HG02759 (cell line): ENCODE measurements at regions not wholly inside any gene's neighbourhood (a gene's known extent, or its start where the extent isn't known, plus 50 kb on each side); places are given as distances from the start of the nearest gene placed in this dataset.
"Not testable (repeated sequence)": the region's sequence is repeated elsewhere in the genome, so short reads cannot be mapped to it uniquely, and the experiment has no call there.

Experiments
- ATAC-seq: cut with Tn5 transposase; IDR thresholded peaks from one replicate; pipeline ENCODE4 v1.9.1; 2021; ENCODE audit warnings: mild to moderate bottlenecking, moderate library complexity; ENCODE audit not compliant: unreplicated experiment

DNA sequence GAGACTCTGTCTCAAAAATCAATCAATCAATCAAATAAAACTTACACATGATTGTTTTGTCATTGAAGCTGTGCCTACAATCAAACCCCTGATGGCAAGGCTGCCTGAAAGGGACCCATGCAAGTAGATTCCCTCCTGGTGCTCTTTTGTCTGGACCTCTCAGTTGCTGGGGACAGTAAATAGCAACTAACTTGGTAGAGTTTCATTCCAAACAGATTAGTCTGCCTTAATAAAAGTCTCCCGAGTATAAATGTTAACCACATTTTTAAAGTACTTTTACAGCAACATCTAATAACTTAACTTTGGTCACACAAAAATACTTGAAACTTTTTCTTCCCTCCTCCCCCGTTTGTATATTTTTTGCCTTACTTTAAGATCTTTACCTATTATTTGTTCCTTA, 105.5 kb downstream of the FEM1C start:
- ATAC-seq, result no peak

DNA sequence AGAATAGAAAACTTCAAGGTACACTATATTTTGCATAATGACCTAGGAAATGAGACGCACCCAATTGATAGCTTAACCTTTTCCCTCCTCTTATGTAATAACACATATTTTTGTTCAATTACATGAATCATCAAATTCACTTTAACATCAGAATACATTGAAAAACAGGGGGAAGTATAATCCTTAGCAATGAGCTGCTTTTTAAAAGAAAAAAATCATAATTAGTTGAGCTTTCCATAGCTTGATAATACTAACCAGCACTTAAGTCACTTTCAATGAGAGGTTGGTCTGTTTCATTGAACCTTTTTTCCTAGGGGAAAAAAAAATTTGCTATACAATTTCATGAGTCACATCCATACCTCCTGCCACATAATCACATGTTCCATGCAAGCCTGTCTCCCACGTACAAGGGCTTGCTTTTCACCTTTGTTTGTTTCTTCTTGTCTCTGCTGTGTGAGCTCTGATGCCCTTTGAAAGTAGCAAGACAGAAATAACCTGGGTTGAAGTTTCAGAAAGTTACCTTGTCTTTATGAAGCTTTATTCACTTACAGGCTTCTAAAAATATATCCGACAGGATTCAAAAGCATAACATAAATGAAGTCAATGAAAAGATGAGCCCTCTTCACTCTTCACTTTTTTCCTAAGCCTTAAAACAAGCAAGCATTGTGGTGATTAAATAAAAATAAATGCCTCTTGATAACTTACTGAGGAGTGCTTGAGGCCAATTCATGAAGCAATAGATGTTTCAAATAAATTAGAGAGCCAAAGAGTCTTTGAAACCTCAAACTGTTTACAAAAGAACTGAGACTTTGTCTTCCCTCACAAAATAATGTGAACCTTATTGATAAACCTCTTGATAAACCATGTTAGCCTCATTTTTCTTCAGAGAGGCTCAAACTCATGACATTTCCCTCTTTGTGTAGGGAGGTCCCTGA, 108.5 kb downstream of the FEM1C start:
- ATAC-seq, result no peak

DNA sequence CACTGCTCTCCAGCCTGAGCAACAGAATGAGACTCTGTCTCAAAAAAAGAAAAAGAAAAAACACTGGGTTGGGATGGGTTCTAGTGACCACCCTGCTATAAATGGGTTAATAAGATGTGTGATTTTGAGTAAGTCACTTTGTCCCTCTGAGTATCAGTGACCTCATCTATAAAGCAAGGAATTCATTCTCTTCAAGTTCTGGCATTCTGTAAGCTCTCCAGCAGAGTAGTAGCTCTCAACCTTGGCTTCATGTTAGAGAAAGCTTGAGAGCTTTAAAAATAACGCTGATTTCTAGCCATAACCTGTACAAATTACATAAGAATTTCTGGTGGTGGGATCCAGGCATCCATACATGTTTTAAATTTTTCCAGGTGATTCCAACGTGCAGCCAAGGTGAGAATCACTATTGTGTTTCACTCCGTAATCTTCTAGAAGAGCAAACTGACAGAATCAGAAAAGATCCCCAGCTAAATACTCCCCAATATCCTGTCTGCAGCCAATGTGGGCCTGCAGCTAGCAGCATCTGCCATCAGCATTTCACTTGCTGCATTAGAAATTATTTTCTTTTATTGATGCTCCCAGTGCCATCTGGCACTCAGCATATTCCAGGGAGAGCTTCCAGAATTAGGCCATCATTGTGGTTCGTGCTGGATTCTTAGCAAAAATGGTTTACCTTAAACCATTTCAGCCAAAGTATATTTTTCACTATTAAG, 109.4 kb downstream of the FEM1C start:
- no peak for ATAC-seq

DNA sequence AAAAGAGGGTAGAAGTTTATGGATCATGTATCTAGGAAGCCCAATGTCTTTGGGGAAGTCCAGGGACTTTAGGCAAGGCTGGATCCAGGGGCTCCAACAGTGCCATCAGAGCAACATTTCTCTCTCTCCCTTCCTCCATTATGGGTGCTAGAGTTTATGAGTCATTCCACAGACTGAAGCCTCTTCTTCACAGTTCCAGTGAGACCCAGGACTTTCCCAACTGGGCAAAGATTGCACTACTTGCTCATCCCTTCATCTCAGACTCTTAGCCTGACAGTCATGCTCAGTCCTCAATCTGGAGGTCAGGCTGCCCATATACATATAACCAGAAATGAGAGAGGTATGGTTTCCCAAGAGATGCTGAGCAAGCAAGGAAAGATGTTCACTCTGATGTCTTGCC, 110.7 kb downstream of the FEM1C start:
- ATAC-seq, result peak; percentile 60

DNA sequence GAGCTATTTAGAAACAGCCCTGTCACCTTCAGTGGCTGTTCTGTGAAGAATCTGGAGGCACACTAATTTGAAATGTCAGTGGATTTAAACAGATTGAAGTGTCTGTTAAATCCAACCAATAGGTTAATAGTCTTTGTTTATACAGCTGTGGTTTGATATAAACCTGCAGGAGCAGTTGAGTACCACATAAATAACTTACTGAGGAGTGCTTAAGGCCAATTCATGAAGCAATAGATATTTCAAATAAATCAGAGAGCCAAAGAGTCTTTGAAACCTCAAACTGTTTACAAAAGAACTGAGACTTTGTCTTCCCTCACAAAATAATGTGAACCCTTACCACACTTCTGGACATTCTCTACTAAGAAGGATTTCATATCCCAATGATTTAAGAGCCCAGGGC, 111.9 kb downstream of the FEM1C start:
- no peak for ATAC-seq

DNA sequence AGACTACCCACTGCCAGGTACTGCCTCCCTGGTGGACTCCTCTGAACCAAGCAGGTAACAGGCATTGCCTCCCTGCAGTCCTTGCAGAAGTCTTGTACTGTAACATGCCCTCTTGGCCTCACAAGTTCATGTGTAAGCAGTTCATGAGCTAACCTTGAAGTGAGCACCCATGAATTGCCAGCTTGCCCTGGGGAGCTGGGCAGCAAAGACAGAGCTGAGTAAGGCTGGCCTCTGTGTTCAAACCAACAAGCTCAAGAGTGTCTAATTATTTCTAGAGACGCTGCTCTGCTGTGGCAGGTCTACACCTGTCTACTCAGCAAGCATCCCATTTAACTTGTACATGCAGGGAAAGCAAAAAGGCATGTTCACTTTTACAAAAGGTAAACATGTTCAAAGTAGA, 113.5 kb downstream of the FEM1C start:
- no peak for ATAC-seq

DNA sequence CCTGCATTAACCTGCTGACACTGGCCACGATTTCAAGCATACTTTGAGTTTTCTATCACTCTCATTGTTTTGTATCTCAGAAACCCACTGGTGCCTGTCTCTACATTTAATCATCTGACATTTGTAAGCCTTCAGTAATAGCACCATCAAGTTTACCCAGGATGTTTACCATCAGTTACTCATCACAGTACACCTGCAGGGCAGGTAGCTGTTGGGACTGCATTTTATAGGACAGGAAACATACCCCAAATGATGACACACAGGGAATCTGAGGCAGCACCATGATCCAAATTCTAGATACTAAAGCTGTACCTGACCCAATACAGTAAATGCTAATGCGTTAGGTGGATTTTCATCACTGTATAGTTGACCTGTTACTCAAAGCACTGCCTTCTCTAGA, 114.2 kb downstream of the FEM1C start:
- no peak for ATAC-seq

DNA sequence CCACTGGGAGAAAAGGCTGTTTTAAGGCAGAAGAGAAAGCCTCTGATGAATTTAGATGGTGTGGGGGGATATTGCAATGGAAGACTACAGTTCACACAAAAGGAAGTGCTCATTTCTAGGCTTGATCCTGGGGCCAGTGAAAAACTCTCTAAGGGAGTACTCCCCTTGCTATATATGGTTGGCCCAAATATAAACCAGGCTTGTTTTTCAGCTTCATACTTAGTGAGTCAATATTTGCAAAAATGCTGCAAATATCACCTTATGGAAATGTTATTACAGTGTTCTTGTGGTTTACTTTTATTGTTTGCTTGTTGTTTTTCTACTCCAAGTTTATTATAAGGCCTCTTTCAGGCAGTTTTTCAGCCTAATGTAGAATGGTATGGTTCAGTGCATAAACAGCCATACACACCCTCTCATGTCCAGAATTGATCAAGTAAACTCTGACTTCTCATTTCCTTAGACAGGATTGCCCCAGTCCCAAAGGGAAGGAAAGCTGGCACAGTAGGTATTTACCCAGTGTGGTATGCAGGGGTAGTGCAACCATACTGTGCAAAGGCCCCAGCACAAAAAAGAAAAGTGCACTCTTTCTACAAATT, 115.1 kb downstream of the FEM1C start:
- no peak for ATAC-seq

DNA sequence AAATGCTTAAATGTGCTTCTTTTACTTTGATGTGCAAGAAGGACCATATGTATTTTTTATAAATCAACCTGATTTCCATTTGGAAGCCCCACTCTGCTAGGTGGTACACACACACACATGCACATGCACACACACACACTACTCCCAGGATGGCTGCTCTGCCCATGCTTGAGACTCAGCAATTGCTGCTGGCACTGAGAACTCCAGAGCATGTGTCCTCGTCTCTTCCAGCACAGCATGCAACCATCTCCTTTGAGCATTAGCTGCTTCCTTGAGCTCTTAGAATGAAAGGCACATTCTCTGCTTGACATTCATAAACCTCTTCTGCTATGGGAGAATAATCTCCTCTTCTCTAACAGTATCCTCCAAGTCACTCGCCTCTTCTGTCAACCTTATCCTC, 115.9 kb downstream of the FEM1C start:
- ATAC-seq, result no peak

DNA sequence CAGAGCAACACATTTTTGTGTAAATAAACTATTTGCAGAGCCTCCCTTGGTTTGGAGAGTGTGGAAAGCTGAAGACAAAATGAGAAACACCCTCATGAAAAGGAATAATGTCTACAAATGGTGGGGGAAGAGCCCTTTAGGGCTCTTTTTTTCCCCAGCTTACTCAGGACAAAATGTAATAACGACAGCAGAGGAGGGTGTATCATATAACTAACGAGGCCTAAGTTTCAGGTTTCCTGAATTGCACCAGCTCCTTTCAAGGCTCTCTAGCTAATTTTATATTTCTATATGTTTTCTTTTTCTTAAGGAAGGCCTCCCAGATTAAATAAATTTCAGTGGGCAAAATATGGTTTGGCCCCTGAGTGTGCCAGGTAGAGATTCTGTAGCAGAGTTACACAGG, 116.3 kb downstream of the FEM1C start:
- no peak for ATAC-seq

DNA sequence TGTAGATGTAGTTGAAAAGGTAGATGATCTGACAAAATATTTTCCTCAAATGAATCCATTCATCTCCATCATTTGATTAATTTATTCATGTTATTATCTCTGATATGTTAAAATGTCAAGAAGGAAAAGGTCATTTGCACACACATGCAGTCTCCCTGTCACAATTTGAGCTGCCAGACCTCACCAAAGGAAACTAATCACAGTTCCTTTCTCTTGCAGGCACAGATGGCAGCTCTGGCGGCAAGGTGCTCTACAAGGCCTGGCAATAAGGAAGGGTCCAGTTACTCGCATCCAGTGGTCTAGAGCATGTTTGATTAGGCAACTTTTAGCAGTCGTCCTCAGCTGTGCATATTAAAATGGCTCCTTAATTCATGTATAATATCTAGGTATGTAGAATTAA, 120.1 kb downstream of the FEM1C start:
- ATAC-seq, result no peak

DNA sequence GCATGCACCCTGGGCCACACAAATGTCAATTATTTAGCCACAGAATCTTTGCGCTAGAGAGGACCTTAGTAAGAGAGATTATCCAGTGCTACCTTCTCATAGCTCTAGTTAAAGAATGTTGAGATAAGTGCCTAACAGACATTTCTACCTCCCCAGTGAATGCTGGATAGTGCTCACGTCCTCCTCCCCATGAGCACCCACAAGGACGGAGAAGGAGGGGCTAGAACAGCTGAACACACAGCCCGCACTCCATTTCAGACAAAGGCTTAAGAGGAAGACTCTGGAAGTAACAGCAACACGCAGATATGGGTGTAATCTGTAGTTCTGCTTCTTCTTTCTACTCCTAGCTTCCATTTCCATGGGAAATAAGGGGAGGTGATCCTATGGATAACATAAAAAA, 120.5 kb downstream of the FEM1C start:
- ATAC-seq, result no peak

DNA sequence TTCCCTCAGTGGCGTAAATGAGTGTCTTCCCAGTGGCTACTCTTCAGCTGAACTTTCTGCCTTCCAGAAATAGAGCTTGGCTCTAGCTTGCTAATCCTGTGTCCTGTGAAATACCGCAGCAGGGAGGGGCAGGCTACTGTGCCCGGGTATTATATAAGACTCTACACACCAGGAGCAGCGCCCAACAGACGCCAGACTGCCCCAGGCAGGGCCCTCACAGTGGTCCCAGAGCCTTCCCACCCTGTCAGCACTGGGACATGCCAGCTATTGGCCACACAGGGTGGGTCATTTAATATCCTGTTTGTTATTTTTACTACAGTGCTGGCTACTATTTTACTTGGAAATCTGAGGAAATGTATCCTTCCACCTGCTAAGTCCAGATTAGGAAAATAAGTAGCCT, 121.0 kb downstream of the FEM1C start:
- ATAC-seq, result no peak

DNA sequence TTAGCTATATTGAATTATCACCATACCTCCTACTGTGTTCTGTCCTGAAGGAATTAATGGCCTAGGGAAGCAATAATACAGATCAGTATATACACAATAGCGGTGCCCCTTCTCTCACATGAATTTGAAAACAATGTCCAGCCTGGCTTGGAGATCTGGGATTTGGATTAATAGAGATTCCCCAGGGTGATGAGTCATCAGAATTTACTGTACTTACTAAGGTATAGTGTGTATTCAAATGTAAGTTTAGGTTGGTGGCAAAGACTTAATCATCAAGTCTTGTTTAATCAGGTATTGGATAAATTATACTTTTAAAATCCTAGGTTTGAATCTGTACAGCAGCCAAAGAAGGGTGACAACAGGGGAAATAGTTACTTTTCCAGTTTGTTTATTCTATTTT, 121.5 kb downstream of the FEM1C start:
- no peak for ATAC-seq

DNA sequence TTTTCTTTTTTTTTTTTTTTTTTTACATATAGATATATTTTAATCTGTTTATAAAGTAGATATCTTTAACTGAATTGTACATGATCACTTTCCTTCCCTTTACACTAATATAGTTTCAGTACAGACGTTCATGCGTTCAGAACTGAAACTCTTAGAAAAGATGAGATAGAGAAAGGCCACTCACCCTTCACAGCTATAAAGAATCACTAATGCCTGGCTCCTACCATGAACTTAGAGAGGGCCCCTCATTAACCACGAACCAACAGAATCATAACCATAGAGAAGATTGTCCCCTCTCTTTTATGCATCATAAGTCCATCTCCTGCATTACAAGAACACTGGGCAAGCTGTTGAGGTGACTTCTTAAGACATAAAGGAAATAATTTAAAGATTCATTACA, 123.8 kb downstream of the FEM1C start:
- not testable (repeated sequence) for ATAC-seq

DNA sequence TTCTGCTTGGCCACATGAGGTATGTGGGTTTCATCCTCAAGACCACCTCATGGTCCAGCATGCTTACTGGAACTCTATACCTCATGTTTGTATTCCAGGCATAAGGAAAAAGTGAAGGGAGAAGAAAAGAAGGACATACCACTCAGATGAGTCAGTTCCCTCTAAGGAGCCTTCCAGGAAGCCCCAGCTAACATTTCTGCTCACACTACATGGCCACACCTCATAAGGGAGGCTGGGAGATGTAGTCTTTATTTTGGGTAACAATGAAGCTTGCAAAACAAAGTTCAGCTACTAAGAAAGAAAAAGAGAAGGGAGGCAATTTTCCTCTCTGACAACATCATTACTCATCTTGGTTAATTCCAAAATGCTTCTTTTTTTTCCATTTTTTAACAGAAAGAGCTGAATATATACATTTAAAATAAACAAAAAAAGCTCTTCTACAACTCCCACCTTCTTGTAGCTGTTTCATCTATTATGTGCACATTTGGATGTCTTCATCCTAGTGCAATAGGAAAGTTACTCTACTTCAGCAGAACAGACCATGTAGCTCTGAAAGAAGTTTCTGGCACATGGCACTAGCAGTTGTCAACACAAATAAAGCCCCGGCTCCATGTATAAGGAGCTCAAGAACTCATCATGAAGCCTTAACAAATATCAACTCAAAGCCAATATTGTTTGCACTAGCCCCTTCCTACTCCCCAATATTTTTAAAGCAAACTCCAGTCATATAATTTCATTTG, 123.6 kb upstream of the CCDC112 start:
- ATAC-seq, result no peak

DNA sequence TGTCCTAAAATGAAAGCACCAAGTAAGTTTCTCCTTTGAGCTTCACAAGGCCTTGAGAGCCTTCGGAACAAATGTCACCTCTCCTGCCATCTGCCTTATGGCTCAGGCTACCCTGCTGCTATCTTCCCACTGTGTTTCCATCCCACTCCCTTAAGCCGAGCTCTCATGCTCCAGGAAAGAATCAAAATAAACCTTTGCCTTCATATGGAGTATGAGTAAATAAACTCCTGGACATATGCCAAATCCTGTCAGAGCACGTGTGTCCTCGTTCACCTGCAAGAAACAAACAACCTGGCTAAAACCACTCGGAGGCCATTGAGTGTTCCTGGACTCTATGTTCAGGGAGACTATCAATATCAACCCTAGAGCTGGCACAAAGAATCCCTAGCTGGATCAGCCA, 122.3 kb upstream of the CCDC112 start:
- ATAC-seq, result no peak

DNA sequence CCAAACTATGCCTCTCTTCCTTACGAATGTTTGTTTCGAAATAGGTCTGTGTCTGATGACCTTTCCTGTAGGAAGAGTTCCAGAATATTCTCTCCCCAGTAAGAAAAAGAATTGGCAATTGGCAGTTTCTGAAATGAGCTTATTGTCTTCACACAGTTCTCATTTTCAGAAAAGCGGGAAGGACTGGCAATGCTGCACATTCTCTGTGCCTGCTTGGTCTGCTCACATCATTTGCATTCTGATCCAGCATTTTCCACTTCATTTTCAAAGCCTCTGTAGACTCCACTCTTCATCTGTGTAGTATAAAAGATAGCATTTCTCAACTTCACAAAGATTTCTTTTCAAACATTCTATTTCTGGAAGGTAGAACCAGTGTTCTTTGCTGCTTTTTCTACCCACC, 120.6 kb upstream of the CCDC112 start:
- ATAC-seq, result no peak

DNA sequence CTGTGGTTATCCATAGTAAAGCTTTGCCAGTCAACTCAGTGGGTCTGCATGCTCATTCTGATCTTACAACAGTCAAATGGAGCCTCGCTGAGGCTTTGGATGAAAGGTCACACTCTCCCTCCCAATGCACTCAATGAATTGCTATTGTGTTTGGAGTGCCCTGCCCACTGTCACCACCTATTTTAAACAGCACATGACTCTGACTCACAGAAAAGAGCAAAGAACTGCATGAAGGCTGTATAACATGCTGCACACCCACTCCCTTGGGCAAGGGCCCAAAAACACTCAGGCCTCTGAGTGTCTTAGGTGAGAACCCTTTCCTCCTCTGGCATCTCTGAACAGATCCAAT, 118.7 kb upstream of the CCDC112 start:
- peak; percentile 66 for ATAC-seq

DNA sequence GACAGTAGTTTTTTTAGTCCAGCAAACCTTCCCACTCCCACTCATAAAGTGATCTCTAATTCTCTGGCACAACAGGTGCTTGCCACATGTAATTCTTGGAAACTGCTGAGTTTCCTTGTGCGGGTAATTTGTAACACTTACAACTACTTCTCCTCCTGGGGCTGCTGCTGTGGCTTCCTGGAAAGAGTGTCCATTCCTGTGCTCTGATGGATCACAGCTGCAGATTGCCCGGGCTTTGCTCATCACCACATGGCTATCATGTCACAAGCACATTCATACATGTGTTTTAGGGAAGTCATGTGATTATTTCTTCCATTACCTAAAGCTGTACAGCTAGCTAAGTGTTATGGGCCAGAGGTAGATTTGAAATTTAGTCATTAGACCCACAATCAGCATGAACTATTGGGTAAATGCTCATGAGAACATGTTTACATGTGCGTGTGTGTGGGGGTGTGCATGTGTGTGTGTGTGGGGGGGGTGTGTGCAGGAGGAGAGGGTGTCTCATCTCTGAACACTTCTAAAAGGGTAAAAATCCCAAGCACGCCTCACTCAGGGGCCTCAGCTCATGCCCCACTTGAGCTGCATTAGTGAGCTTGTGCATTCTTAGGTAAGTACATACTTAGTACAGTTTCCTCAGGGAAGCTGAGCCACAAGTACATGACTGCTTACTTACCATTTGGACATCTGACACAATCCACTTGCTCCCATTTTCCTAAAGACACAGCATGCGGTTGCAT, 118.1 kb upstream of the CCDC112 start:
- ATAC-seq, result peak; percentile 33

DNA sequence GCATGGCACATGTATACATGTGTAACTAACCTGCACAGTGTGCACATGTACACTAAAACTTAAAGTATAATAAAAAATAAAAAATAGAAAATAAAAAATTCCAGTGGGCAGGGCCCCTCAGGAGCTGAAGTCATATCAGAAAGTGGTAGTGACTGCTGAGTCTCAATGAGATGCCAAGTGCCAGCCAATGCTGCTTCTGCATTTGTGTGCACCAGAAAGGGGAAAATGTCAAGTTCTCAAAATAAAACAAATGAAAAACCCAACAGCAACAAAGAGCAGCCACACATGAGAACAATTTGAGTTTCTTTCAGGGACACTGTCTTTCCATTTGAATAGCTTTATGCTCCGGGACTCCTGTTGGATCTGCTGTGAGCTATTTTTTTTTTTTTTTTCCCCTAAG, 117.2 kb upstream of the CCDC112 start:
- no peak for ATAC-seq
